Activated CD4-positive, alpha-beta T cell treated with anti-CD3 and anti-CD28 coated beads for 48 hours (primary cell): ENCODE measurements at regions not wholly inside any gene's neighbourhood (a gene's known extent, or its start where the extent isn't known, plus 50 kb on each side); places are given as distances from the start of the nearest gene placed in this dataset.

ENCODE experiments used
- DNase-seq: peaks from one replicate; pipeline ENCODE4 v3.0.0-alpha.2; 2020

GRCh38 chr6:169165561-169166300, 87.9 kb downstream of the THBS2 start:
- DNase-seq = no peak

GRCh38 chr6:169164986-169165385, 88.7 kb downstream of the THBS2 start:
- DNase-seq = no peak

GRCh38 chr6:169164451-169164850, 89.2 kb downstream of the THBS2 start:
- no peak for DNase-seq

GRCh38 chr6:169163411-169163901, 90.2 kb downstream of the THBS2 start:
- no peak for DNase-seq

GRCh38 chr6:169162752-169163407, 90.8 kb downstream of the THBS2 start:
- DNase-seq = peak; percentile 24

- no peak for DNase-seq
Observed at GRCh38 chr6:169162249-169162648, 91.4 kb downstream of the THBS2 start.

- DNase-seq = no peak
Observed at GRCh38 chr6:169161572-169162167, 92.0 kb downstream of the THBS2 start.

GRCh38 chr6:169160855-169161560, 92.6 kb downstream of the THBS2 start:
- DNase-seq = no peak

- no peak for DNase-seq
Observed at GRCh38 chr6:169160091-169160854, 93.4 kb downstream of the THBS2 start.

GRCh38 chr6:169159331-169159730, 94.3 kb downstream of the THBS2 start:
- DNase-seq = no peak

- no peak for DNase-seq
Observed at GRCh38 chr6:169158691-169159090, 95.0 kb downstream of the THBS2 start.

GRCh38 chr6:169158174-169158573, 95.5 kb downstream of the THBS2 start:
- DNase-seq = no peak

- DNase-seq = no peak
Observed at GRCh38 chr6:169157197-169158148, 96.2 kb downstream of the THBS2 start.

- DNase-seq = no peak
Observed at GRCh38 chr6:169156793-169157147, 96.9 kb downstream of the THBS2 start.

GRCh38 chr6:169156108-169156792, 97.4 kb downstream of the THBS2 start:
- DNase-seq = no peak

- DNase-seq = no peak
Observed at GRCh38 chr6:169155481-169155880, 98.2 kb downstream of the THBS2 start.

- no peak for DNase-seq
Observed at GRCh38 chr6:169153401-169153800, 100.2 kb downstream of the THBS2 start.

- DNase-seq = no peak
Observed at GRCh38 chr6:169146521-169146920, 107.1 kb downstream of the THBS2 start.

- no peak for DNase-seq
Observed at GRCh38 chr6:169145991-169146501, 107.6 kb downstream of the THBS2 start.

- no peak for DNase-seq
Observed at GRCh38 chr6:169145496-169145895, 108.2 kb downstream of the THBS2 start.

GRCh38 chr6:169144356-169144755, 109.3 kb downstream of the THBS2 start:
- no peak for DNase-seq
